DMS79 treated with DMSO at 0.1 percent for 48 hours (cell line): ENCODE measurements at regions not wholly inside any gene's neighbourhood (a gene's known extent, or its start where the extent isn't known, plus 50 kb on each side); places are given as distances from the start of the nearest gene placed in this dataset.
A peak's percentile ranks its signal among the peaks of the same experiment; 100 is the strongest.

Source experiments
- DNase-seq: peaks from one replicate; lab custom pipeline; 2025; lab: John Stamatoyannopoulos, UW

DNA sequence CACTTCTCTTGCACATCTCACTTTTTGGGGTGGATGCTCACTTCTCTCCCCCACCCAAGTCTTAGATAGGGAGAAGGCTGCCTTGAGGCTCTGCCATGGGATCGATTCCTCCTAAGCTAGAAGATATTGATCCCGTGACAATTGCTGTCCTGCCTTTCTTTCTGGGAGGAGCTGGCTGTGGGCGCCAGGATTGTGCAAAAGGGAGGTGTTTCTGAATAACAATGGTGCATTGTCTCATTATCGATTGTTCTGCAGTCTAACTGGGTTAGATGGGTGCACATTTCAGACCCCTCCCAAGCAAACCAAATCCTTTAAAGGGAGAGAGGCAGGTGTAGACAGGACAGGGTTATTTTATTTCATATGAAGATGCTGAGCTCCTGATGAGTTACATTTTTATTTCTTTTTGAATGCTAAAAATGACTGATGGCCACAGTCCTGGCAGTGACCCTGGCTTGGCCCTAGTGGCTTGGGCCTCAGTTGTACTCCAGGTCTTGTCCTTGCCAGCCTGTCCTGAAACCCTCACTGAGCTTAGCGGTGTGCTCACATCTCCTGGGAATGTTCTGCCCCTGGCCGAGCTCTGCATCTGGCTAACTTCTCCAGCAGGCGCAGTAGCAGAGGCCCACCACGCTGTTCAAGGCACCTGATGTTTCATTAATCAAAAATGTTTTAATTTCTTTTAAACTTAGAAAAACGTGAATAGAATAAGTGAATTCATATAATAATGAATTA lies 99.0 kb upstream of the KAZN start:
- no peak for DNase-seq

DNA sequence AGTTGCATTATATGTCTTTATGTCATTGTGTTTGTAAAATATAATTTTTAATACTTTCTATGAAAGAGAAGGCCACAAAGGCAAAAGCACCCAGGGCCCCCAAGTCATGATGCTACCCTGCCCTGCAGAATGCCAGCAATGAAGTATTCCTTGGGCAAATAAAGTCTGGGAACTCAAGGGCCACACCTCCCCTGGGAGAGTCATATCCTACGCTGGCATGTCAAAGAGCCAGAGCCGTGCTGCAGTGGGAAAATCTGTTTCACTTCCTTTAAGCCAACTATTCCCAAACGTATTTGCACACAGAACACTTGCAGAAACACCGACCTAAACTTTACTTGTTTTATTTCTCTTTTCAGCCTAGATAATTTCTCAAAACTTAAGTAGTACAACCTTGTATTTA lies 98.4 kb upstream of the KAZN start:
- DNase-seq, result no peak

- DNase-seq, result no peak
Measured at GRCh38 chr1:14500912-14501311, 97.6 kb upstream of the KAZN start.

GRCh38 chr1:14504517-14504916 lies 94.0 kb upstream of the KAZN start:
- DNase-seq, result no peak

DNA sequence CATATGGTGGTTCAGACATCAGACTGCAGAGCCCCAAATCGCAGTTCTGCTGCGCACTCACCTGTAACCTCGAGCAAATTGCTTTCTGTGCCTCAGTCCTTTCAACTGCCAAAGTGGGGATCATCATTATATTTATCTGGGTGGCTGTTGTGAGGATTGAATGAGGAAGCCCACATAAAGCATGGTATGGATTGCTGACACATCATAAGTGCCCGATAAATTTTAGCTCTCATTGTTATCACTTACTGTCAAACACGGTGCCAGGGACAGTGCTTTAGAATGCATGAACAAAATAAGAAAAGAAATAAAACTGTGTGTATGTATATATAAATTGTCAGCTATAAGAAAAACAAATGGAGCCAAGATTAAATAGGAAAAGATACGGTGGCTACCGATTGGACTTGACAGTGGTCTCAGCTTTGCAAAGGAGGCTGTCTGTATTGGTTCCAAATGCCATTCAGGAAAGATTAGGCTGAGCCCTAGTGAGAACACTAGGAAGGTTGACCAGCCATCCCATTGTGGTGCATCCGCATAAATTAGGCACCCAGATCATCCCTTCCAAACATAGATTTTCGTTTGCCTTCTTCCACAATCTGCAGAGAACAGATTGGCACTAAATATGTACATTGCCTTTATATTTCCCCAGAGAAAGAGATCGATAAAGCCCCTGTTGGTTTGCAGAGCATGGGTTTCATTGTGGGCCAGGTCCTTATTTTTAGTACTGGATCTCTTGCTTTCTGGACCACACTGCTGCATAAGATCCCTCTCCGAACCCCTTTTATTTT lies 91.8 kb upstream of the KAZN start:
- DNase-seq, result no peak

DNA sequence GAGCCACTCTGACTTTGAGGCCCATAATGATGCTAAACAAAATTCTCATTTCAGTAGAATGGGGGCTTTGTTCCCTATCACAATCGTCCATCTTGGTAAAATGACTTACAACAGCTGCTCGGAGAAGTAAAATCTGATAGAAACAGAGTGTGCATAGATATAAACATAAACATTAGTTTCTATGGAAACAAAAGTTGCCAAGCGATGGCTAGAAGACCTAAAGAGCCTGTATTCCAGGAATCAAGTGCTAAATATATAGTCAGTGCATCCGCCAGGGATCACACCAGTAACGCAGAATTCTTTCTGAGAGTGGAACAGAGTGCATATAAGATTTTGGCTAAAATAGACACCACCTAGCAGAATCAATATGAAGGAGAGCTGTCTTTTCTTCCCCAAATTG lies 91.2 kb upstream of the KAZN start:
- no peak for DNase-seq

DNA sequence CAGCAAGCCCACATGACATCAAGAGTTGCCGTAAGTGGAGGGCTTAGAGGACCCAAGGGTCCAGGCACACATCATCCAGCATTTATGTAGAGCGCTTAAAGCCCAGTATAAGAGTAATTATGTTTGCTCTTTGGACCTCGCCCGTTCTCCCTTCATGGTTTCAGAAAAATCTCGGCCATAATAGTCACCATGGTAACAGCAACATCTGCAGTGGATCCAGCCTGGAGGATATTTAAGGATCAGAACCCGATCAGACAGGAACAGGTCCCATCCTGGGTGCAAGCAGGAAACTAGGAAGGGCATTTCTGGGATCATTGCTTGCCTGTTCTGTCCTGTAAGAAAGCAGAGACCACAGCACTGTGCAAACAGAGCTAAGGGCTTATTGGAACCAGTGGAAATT lies 89.9 kb upstream of the KAZN start:
- DNase-seq, result peak; percentile 12

- DNase-seq, result no peak
Measured at GRCh38 chr1:14511166-14511680, 87.3 kb upstream of the KAZN start.

GRCh38 chr1:14511796-14512585 lies 86.5 kb upstream of the KAZN start:
- DNase-seq, result no peak

DNA sequence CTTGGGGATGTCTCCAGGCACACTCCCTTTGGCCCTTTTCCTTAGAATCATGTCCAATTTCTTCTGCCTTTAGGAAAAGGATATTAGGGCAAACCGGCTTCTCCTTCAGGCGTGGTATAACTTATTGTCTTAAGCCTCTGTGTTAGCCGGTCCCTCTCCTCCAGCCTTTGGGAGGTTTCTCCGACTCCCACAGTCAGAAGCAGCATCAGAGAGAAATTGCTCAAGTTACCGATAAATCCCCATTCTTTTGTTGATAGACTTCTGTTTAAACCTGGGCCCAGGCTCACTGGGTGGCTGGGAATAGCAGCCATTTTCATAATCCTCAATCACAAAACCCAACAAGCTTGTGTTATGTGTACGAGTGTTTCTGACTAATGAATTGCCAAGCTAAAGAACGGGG lies 85.4 kb upstream of the KAZN start:
- DNase-seq, result no peak

- no peak for DNase-seq
Measured at GRCh38 chr1:14514739-14515138, 83.7 kb upstream of the KAZN start.

DNA sequence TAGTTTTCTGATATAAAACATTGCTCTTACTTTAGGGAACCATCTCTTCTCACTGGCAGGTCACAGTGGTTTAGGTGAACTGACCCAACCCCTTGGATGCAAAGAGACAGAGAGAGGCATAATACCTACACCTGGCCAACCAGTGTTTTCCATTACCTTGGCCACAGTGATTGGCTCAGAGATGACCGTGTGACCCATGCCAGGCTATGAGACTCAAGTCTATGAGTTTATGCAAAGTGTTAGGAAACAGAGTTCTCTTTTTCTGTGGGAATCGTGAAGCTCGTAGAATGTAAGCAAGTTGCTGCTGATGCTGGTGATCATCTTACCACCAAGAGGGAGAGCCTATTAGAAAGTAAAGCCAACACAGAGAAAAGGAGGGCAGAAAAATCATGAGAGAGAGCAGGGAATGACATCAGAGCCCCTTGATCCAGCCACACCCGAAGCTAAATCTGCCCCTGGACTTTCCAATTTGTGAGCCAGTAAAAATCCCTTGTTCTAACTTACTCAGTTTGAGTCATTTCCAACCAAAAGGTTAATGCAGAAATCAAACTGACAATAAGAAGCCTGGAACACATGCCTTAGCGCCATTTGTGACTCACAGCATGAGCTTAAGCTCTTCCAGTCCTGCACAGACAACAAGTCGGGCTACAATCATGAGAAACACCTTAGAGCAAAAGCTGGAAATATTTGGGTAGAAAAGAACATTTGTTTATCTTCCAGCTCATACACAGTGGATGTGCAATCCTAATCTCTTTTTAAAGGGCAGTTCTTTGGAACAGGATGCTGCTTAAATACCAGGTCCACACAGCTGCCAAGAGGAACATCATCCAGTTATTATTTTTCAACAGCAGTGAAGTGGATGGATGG lies 81.3 kb upstream of the KAZN start:
- DNase-seq, result no peak

DNA sequence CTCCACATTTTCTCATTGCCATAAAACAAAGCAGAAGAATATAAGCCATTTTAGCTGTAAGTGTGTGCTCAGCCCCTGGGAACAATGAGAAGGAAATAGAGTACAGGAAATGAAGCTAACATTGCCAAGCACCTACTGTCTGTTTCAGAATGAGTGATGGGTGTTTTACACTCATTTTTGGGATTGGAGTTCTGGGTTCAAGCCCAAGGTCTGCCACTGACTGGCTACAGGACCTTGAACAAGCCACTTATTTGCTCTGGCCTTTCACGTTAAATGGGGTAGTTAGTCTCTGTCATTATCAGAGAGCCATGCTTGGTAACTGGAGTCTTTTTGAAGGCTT lies 80.7 kb upstream of the KAZN start:
- DNase-seq, result no peak

GRCh38 chr1:14519976-14520375 lies 78.5 kb upstream of the KAZN start:
- no peak for DNase-seq

DNA sequence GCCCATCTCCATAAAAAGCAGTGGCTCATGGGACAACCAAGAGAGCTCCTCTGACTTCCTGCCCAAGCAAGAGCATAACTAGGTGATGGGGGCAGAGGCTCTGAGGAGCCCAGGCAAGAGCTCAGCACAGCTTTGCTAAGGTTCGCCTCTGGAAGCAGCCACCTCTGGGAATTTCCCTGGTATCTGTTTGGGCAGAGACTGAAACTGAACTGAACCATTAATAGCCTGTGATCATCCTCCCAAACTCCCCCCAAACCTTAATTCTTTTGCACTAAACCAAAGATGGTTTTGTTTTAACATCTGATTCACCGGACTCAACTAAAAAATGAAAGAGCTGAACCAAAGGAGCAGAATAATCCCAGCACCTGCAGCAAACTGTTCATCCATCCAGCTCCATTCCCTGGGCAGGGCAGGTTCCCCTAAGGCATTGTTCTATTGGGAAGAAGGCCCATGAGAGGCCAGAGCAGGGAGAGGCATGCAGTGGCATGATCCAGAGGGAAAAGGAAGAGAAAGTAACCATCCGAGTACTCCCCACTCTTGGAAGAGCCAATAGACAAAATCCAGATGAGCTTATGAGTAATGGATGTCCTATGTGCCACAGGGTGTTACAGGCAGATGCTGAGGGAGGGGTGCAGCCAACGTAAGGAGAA lies 77.8 kb upstream of the KAZN start:
- DNase-seq, result no peak

GRCh38 chr1:14521622-14522021 lies 76.9 kb upstream of the KAZN start:
- no peak for DNase-seq

DNA sequence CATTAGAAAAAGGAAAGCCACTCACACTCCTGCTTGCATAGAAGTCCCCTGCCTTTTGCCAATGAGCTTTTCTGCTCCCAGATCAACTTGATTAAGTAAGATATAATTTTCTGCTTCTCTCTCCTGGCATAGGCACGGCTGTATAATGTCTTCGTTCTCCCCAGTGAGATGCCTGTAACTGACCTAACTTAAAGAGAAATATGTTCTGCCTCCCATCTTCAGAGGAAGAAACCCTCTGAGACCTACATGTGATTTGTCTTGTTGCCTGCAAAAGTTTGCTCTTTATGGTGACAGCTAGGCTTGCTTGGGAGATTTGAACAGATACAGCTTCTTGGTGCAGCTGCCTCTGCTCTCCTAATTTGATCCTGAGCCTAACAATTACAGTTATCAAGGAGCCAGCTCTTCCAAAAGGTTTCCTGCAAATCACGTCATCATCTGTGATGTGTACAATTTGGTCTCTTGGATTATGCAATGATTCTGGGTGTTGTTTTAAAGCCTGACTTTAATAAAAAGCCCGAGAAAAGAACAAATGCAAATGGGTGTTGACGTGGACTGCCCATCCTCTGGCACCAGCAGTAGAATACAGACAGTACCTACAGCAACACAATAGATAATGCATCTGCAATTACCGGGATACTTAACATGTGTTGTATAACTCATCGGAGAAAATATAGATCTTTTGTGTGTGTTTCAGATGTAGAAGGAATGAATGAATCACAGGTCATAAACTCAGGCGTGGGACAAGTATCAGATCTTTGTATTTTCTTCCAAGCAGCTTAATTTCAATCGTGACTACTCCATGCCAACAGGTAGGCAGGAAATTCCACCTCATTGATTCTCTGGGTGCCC lies 76.2 kb upstream of the KAZN start:
- no peak for DNase-seq

DNA sequence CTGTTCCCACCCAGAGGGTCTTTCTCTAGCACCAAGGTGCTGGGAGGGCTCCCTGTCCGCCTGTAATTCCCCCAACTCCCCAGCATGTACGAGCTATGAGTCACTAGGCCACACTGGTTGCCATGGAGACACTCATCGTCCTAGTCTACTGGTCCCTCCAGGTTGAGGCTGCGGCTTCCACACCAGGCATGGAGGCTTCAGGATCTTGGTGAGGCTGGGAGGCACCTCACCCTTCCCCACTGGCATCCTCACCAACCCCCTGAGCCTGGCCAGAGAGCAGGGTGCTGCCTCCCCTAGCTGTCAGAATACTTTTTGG lies 75.6 kb upstream of the KAZN start:
- DNase-seq, result no peak

DNA sequence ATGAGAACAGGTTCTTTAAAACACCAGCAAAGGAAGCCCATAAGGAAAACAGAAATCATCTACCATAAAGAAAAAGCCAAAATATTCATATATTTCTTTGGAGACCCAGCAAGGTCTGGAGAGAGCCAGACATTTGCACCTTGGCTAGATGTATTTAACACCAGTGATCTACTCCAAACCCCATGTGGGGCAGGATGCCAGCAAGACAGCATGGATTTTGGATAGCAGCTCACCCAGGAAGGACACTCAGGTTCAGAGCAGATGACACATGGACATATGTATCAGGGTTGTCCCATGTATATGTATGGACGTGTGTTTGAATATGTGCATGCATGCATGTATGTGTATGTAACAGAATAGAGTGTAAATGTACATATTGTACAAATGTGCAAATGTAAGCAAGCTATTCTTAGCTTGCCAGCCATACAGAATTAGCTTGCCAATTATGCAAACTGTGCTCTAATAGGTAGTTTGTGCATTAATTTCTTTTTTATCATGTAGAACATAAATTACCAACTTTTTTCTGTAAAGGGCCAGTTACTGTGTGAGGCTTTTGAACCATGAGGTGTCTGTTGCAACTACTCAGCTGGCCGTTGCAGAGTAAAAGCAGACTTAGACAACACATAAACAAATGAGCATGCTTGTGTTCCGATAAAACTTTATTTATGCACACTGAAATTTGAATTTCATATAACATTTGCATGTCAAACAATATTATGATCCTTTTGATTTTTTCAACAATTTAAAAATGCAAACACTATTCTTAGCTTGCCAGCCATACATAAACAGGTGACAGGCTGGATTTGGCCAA lies 73.5 kb upstream of the KAZN start:
- DNase-seq, result no peak

DNA sequence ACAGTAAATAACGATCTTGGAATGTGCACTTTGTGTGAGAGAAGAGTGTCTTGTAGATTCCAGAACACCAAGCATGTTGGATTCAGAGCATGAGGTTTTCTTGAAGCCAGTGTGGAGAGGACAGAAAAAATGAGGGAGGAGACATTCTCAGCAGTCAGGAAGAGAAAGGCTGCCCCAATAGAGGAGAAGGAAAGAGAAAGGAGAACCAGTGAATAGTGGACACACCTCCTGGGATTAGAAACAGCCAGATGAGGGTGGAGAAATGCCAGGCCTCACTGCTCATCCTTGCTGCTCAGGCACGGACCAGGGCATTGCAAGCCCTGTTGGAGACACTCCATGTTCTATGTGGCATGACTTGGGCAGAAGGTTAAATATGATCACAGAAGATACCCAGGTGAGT lies 69.0 kb upstream of the KAZN start:
- no peak for DNase-seq
